ENCODE measurements at regions not wholly inside any gene's neighbourhood (a gene's known extent, or its start where the extent isn't known, plus 50 kb on each side); places are given as distances from the start of the nearest gene placed in this dataset.
"Not testable (repeated sequence)": the region's sequence is repeated elsewhere in the genome, so short reads cannot be mapped to it uniquely, and the experiment has no call there.

GRCh38 chr11:49533204-49533603 is 324.8 kb upstream of the FOLH1 start:
- POLR2A ChIA-PET, result no interaction called here
- Histone ChIP-seq H3K27me3 (replicated peaks; ENCODE audit: control insufficient read depth, insufficient read depth, low read length) (no peaks in the 10 kb centered on the region), H3K9me3 (no peaks in the 10 kb centered on the region), H3K4me3 (ENCODE audit: low read depth, low read length) (no peak overlapping the region), H3K36me3 (ENCODE audit: control insufficient read depth, insufficient read depth, low read length) (no peaks in the 10 kb centered on the region), H3K4me1 (no peaks in the 10 kb centered on the region)
- no peak overlapping the region for H3K27ac Mint-ChIP-seq (ENCODE audit: unreplicated experiment)
- CTCF ChIA-PET, result no interaction called here
- H3K27me3 Mint-ChIP-seq (ENCODE audit: insufficient read depth, unreplicated experiment), result no peaks in the 10 kb centered on the region
- H3K4me1 Mint-ChIP-seq (ENCODE audit: low read depth, unreplicated experiment), result no peaks in the 10 kb centered on the region
- intact Hi-C loops (cut with micrococcal nuclease; ENCODE audit: unreplicated experiment), result no loop called here
- no peak overlapping the region for H3K4me3 Mint-ChIP-seq (ENCODE audit: unreplicated experiment)
- BruUV-seq (replicated peaks), result no TSS peak
- no peaks in the 10 kb centered on the region for H3K9me3 Mint-ChIP-seq (ENCODE audit: unreplicated experiment)
- TF ChIP-seq CTCF (IDR thresholded peaks at IDR 0.05; ENCODE audit: insufficient read depth in 1 of 2, low read depth in 1 of 2, low read length in 1 of 2, severe bottlenecking in 1 of 2, unreplicated experiment in 1 of 2), result no peak
- no peak for DNase-seq
- no peaks in the 10 kb centered on the region for H3K36me3 Mint-ChIP-seq (ENCODE audit: insufficient read depth, unreplicated experiment)

GRCh38 chr11:49538927-49539326 is 330.5 kb upstream of the FOLH1 start:
- H3K27me3 Mint-ChIP-seq (ENCODE audit: insufficient read depth, unreplicated experiment); H3K4me1 ChIP-seq; intact Hi-C loops (cut with micrococcal nuclease; ENCODE audit: unreplicated experiment); H3K9me3 Mint-ChIP-seq (ENCODE audit: unreplicated experiment); POLR2A ChIA-PET; CTCF ChIA-PET; BruUV-seq (replicated peaks); H3K4me3 ChIP-seq (ENCODE audit: low read depth, low read length); H3K36me3 Mint-ChIP-seq (ENCODE audit: insufficient read depth, unreplicated experiment); H3K9me3 ChIP-seq; H3K4me1 Mint-ChIP-seq (ENCODE audit: low read depth, unreplicated experiment); H3K4me3 Mint-ChIP-seq (ENCODE audit: unreplicated experiment); H3K36me3 ChIP-seq (ENCODE audit: control insufficient read depth, insufficient read depth, low read length); H3K27me3 ChIP-seq (replicated peaks; ENCODE audit: control insufficient read depth, insufficient read depth, low read length); H3K27ac Mint-ChIP-seq (ENCODE audit: unreplicated experiment); DNase-seq: not testable (repeated sequence)

GRCh38 chr11:49558261-49558847 is 350.0 kb upstream of the FOLH1 start:
- intact Hi-C loops (cut with micrococcal nuclease; ENCODE audit: unreplicated experiment); H3K4me1 Mint-ChIP-seq (ENCODE audit: low read depth, unreplicated experiment); CTCF ChIA-PET; H3K4me3 Mint-ChIP-seq (ENCODE audit: unreplicated experiment); DNase-seq; H3K36me3 Mint-ChIP-seq (ENCODE audit: insufficient read depth, unreplicated experiment); BruUV-seq (replicated peaks); H3K4me1 ChIP-seq; H3K27ac Mint-ChIP-seq (ENCODE audit: unreplicated experiment); POLR2A ChIA-PET; H3K27me3 ChIP-seq (replicated peaks; ENCODE audit: control insufficient read depth, insufficient read depth, low read length); H3K9me3 Mint-ChIP-seq (ENCODE audit: unreplicated experiment); H3K9me3 ChIP-seq; H3K4me3 ChIP-seq (ENCODE audit: low read depth, low read length); H3K36me3 ChIP-seq (ENCODE audit: control insufficient read depth, insufficient read depth, low read length): not testable (repeated sequence)
- peaks cover 11% of the 10 kb centered on the region for H3K27me3 Mint-ChIP-seq (ENCODE audit: insufficient read depth, unreplicated experiment)

GRCh38 chr11:49560593-49560992 is 352.2 kb upstream of the FOLH1 start:
- H3K36me3 ChIP-seq (ENCODE audit: control insufficient read depth, insufficient read depth, low read length); intact Hi-C loops (cut with micrococcal nuclease; ENCODE audit: unreplicated experiment); H3K4me3 Mint-ChIP-seq (ENCODE audit: unreplicated experiment); H3K4me3 ChIP-seq (ENCODE audit: low read depth, low read length); H3K4me1 ChIP-seq; BruUV-seq (replicated peaks); POLR2A ChIA-PET; H3K27me3 ChIP-seq (replicated peaks; ENCODE audit: control insufficient read depth, insufficient read depth, low read length); H3K4me1 Mint-ChIP-seq (ENCODE audit: low read depth, unreplicated experiment); CTCF ChIA-PET; H3K27ac Mint-ChIP-seq (ENCODE audit: unreplicated experiment); H3K9me3 Mint-ChIP-seq (ENCODE audit: unreplicated experiment); DNase-seq; H3K36me3 Mint-ChIP-seq (ENCODE audit: insufficient read depth, unreplicated experiment); H3K9me3 ChIP-seq: not testable (repeated sequence)
- H3K27me3 Mint-ChIP-seq (ENCODE audit: insufficient read depth, unreplicated experiment), result peaks cover 11% of the 10 kb centered on the region

GRCh38 chr11:49561240-49561880 is 353.0 kb upstream of the FOLH1 start:
- H3K4me1 Mint-ChIP-seq (ENCODE audit: low read depth, unreplicated experiment); H3K36me3 ChIP-seq (ENCODE audit: control insufficient read depth, insufficient read depth, low read length); DNase-seq; H3K4me3 ChIP-seq (ENCODE audit: low read depth, low read length); H3K27ac Mint-ChIP-seq (ENCODE audit: unreplicated experiment); H3K4me3 Mint-ChIP-seq (ENCODE audit: unreplicated experiment); H3K9me3 ChIP-seq; CTCF ChIA-PET; H3K4me1 ChIP-seq; intact Hi-C loops (cut with micrococcal nuclease; ENCODE audit: unreplicated experiment); H3K36me3 Mint-ChIP-seq (ENCODE audit: insufficient read depth, unreplicated experiment); H3K9me3 Mint-ChIP-seq (ENCODE audit: unreplicated experiment); BruUV-seq (replicated peaks); POLR2A ChIA-PET; H3K27me3 ChIP-seq (replicated peaks; ENCODE audit: control insufficient read depth, insufficient read depth, low read length): not testable (repeated sequence)
- H3K27me3 Mint-ChIP-seq (ENCODE audit: insufficient read depth, unreplicated experiment), result peaks cover 11% of the 10 kb centered on the region

- POLR2A ChIA-PET; H3K9me3 ChIP-seq; BruUV-seq (replicated peaks); H3K27me3 ChIP-seq (replicated peaks; ENCODE audit: control insufficient read depth, insufficient read depth, low read length); CTCF ChIA-PET; H3K4me3 Mint-ChIP-seq (ENCODE audit: unreplicated experiment); H3K36me3 Mint-ChIP-seq (ENCODE audit: insufficient read depth, unreplicated experiment); intact Hi-C loops (cut with micrococcal nuclease; ENCODE audit: unreplicated experiment); H3K4me3 ChIP-seq (ENCODE audit: low read depth, low read length); H3K4me1 ChIP-seq; H3K9me3 Mint-ChIP-seq (ENCODE audit: unreplicated experiment); DNase-seq; H3K27ac Mint-ChIP-seq (ENCODE audit: unreplicated experiment); H3K27me3 Mint-ChIP-seq (ENCODE audit: insufficient read depth, unreplicated experiment); H3K4me1 Mint-ChIP-seq (ENCODE audit: low read depth, unreplicated experiment); H3K36me3 ChIP-seq (ENCODE audit: control insufficient read depth, insufficient read depth, low read length): not testable (repeated sequence)
These were observed 353.9 kb upstream of the FOLH1 start for GRCh38 chr11:49562262-49562661.
